ENCODE measurements at regions not wholly inside any gene's neighbourhood (a gene's known extent, or its start where the extent isn't known, plus 50 kb on each side); places are given as distances from the start of the nearest gene placed in this dataset.

- DNase-seq, result no peak
Measured at GRCh38 chr2:18831916-18832510, 242.6 kb upstream of the NT5C1B start.

DNA sequence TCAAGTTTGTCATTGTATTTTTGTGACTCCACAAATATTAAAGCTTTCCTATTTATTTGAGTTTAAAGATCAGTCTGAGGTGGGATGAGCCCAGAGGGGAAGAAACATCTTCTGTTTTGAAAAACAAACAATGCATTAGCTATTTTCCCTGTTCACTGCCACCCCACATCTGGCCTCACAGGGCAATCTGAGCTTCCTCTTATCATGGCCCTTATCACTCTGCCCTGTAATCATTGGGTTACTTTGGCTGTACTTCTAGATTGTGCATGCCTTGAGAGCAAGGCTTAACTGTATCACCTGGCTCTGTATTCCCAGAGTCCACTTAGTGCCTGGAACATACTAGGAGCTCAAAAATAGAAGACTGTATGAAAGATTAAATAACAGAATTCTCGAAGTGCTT is 241.6 kb upstream of the NT5C1B start:
- DNase-seq, result no peak

DNA sequence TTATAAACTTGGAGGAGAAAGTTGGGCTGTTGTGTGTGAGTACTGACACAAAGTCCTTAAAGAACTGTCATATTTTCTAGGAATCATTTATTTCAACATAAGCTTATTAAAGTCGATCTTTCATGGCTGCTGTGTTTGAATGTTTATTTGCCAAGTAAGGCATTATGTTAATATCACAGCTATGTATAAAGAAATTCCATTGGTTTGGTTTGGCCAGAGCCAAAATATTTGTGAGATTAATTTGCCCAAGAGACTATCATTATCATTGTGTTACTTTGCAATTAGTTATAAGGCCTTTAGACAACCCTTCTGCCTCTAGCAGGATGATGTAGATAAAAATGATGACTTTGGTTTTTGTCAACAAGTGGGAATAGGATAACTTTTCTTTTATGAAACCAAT is 240.6 kb upstream of the NT5C1B start:
- DNase-seq, result peak in 1 of 3 donors; percentile 19

GRCh38 chr2:18829251-18829902 is 240.0 kb upstream of the NT5C1B start:
- DNase-seq, result peak in 1 of 3 donors; percentile 74

- no peak for DNase-seq
Measured at GRCh38 chr2:18828296-18828695, 238.9 kb upstream of the NT5C1B start.

DNA sequence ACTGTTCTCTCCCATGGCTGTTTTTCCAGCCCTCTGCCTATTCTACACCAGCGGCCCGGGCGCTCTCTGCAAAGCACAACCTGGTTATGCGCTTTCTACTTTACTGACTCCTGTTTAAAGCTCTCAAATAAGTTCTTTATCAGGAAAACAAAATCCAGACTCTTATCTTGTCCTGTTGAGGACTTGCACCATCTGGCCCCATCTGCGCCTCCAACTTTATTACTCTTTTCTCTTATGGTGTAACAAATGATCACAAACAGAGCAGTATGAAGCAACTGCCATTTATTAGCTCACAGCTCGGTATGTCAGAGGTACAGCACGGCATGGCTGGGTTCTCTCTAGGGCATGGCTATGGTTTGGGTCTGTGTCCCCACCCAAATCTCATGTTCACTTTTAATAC is 236.5 kb upstream of the NT5C1B start:
- DNase-seq, result no peak

DNA sequence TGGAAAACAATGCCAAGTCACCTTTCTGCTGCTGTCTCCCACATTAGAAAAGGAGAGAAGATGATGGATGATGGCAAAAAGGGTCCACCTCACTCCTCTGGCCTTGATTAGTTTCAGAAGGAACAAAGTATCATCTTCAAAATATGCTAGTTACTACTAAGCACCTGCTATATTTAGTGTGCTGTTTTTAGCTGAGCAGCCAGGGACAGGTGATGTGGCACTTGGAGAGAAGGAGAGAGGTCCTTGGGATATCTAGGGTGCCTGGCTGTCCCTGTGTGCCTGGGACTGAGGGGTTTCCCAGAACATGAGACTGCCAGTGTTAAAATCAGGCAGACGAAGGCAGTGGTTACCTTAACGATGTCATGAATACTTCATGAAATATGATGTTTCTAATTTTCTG is 235.5 kb upstream of the NT5C1B start:
- no peak for DNase-seq

DNA sequence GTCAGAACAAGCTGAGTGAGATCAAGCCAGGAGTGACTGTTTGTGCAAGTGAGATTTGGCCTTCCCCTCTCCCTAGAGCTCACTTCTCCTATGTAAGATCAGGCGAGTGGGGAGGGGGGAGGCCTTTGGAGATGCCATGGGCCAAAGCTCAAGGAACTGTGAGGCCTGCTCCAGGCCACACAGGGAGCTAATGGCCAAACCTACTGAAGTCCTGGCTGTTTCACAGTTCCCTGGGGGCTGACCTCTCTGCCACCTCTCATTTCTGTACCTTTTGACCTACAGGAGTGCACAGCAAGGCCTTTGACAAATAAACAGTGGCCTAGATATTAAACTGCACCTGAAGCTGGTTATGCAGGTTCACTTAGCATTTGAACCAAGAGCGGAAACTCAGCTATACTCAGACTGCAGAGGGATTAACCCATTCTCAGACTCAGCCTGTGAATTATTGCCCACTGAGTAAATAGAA is 235.0 kb upstream of the NT5C1B start:
- DNase-seq, result no peak

DNA sequence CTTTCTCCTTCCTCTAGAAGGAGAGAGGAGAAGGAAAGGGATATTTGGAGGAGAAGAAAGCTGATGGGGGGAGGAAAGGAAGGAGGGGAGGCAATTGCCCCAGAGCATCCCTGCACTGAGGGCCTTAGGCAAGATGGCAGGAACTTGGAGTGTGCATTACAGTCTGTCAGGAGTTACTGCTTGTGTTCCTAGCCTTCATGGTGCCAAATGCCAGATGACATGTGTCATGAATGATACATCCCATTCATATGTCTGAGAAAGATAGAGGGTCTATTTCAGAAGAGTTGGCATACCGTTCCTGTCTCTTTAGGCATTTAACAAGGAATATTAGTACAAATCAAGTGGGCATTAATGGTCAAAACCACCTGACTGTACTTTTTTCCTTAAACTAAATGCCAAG is 232.1 kb upstream of the NT5C1B start:
- no peak for DNase-seq

DNA sequence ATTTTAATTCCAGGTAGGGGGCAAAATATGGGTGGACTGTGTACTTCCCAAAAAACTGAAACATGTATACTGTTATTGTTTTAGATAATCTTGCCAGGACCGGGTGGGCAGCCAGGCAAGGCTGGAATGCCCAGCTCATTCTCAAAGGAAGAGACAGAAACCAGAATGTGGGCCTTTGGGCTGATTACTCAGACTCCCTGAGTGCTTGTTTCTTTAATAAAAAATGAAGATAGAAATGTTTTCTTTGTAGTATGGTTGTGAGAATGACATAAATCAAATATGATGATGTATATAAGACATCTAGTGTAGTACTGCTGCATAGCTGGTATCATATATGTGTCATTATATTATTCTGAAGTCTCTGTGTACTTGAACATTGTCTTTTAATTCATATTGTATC is 231.6 kb upstream of the NT5C1B start:
- DNase-seq, result no peak

DNA sequence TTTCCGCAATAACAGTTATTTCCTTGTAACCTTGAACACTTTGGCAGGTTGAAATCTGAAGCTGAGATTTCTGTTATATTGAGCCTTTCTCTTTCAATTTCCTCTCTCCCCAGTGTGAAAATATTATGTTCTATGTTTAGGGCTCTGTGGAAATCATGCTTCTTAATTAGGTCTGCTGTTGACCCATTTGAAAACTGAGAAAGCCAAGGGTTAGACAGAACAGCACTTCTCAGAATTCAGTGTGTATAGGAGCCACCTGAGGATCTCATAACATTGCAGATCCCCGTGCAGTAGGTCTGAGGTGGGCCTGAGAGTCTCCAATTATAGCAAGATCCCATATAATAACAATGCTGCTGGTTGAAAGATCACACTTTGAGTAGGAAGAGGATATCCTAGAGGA is 230.2 kb upstream of the NT5C1B start:
- DNase-seq, result no peak

GRCh38 chr2:18814387-18814786 is 225.0 kb upstream of the NT5C1B start:
- DNase-seq, result peak in 1 of 3 donors; percentile 44

DNA sequence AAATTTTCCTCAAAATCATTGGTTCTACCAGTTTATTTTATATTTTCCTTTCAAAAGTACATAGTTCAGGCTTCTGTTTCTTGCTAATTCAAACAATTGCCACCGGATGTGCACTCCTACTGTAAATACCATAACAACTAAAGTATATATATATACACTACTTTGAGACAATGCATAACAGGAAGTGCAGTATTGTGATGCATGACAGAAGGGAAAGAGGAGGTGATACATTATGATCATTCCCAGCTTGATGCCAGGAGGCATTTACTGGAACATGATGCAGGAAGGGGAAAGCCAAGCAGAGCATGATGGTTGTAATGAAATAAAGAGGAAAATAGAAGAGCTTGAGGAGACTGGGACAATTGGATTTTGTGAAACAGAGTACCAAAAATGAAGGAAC is 215.2 kb upstream of the NT5C1B start:
- no peak for DNase-seq

GRCh38 chr2:18803141-18803939 is 214.0 kb upstream of the NT5C1B start:
- peak in 2 of 3 donors; percentile 19 to 51 for DNase-seq

GRCh38 chr2:18800240-18800971 is 211.0 kb upstream of the NT5C1B start:
- no peak for DNase-seq

DNA sequence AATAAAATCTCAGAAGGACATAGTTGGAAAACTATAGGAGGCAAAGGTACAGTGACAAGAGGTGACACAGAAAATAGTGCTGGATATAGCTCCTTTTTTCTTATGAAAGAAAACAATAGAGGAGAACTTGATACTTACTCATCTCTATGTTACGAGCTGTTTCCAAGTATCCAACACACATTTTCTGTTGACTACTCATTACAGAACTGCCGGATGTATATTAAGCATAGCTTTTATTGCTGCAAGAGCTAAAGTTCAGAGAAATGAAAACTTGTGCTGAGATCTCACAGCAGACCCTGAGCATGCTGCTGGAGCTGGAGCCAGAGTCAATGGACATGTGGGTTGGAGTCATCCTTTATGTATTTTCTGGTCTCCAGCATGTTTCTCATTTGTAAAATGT is 210.0 kb upstream of the NT5C1B start:
- DNase-seq, result no peak

DNA sequence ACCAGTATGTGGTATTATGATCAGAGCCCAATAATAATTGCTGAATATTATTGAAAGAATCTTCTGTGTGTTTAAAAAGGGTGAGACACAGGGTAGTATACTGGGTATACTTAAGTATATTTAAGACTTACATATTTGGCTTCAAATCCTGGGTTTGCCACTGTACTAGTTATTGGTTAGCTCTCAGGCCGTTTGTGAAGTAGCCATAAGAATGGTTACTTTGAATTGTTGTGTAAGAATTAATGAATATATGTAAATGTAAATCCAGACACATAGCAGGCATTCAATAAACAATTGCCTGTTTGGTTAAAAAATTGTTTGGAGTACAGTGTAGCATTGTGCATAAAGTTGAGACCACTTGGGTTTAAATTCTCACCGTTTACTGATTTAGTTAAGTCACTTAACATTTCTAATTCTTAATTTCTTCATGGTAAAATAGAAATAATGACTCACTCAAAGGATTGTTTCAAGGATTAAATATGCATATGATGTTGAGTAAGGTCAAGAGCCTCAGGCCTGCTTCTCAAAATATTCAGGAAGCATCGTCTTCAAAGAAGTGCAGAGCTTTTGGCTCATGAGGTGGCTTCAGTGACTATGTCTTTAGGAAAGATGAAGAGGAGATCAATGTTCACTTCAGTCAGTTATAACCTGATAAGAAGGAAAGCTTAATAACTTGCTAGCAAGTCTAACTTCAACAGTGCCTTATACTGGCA is 207.9 kb upstream of the NT5C1B start:
- no peak for DNase-seq

DNA sequence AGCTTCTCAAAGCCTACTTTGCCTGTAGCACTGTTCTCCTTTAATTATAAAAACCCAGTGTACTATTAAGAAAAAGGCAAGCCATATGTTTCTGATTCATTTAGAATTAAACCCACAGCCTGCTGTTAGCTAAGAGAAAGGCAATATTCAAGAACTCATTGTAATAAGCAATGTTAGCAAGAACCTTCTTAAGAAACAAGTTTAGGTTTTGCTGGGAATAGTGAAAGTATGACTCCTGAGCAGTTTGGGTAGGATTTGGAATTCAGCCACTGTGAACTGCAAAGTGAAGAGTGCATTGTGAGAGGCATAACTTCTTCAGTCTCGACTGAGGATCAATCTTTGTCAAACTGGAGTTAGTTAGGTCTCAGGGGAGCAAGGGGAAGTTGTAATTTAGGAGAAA is 206.5 kb upstream of the NT5C1B start:
- no peak for DNase-seq

DNA sequence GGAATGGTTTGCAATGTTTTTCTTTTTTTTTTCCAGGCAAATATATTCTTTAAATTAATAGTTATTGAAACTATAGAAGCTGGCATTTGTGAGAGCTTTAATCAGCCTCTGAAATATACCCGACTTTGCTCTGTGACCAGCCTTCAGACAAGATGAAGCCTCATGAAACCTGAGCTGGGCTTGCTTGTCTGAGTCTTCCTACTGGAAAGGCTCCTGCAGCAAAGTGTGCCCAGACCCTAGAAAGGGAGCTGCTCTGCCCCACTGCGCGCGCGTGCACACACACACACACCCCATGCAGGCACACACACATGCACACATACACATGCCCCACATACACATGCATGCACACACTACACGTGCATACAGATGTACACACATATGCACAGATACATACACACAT is 203.3 kb upstream of the NT5C1B start:
- no peak for DNase-seq

- DNase-seq, result peak in 2 of 3 donors; percentile 27 to 49
Measured at GRCh38 chr2:18792226-18792629, 202.9 kb upstream of the NT5C1B start.

- no peak for DNase-seq
Measured at GRCh38 chr2:18791172-18791797, 201.9 kb upstream of the NT5C1B start.

All from muscle of back (tissue), 3 donors.